HG02588 (cell line): ENCODE measurements at regions not wholly inside any gene's neighbourhood (a gene's known extent, or its start where the extent isn't known, plus 50 kb on each side); places are given as distances from the start of the nearest gene placed in this dataset.

Source experiments
- ATAC-seq: cut with Tn5 transposase; IDR thresholded peaks from one replicate; pipeline ENCODE4 v1.9.1; 2021; ENCODE audit warnings: mild to moderate bottlenecking, moderate library complexity; ENCODE audit not compliant: unreplicated experiment

GRCh38 chr1:62917314-62917713 is 133.4 kb downstream of the ATG4C start:
- ATAC-seq: no peak

- no peak for ATAC-seq
Measured at GRCh38 chr1:62917805-62918204, 133.9 kb downstream of the ATG4C start.

- ATAC-seq: no peak
Measured at GRCh38 chr1:62918700-62919099, 134.8 kb downstream of the ATG4C start.

- no peak for ATAC-seq
Measured at GRCh38 chr1:62922006-62922405, 138.1 kb downstream of the ATG4C start.

GRCh38 chr1:62924983-62925790 is 141.3 kb downstream of the ATG4C start:
- ATAC-seq: no peak

- no peak for ATAC-seq
Measured at GRCh38 chr1:62926681-62927252, 142.8 kb downstream of the ATG4C start.

- ATAC-seq: no peak
Measured at GRCh38 chr1:62928885-62929284, 145.0 kb downstream of the ATG4C start.

- no peak for ATAC-seq
Measured at GRCh38 chr1:62937634-62938296, 153.8 kb downstream of the ATG4C start.

- no peak for ATAC-seq
Measured at GRCh38 chr1:62941780-62942179, 157.8 kb downstream of the ATG4C start.

- ATAC-seq: no peak
Measured at GRCh38 chr1:62946511-62946910, 162.6 kb downstream of the ATG4C start.

- no peak for ATAC-seq
Measured at GRCh38 chr1:62951428-62951827, 167.5 kb downstream of the ATG4C start.

- no peak for ATAC-seq
Measured at GRCh38 chr1:62952596-62952995, 168.7 kb downstream of the ATG4C start.

- no peak for ATAC-seq
Measured at GRCh38 chr1:62953633-62954032, 169.7 kb downstream of the ATG4C start.

- ATAC-seq: no peak
Measured at GRCh38 chr1:62954758-62955157, 170.8 kb downstream of the ATG4C start.

- ATAC-seq: no peak
Measured at GRCh38 chr1:62955666-62956065, 171.7 kb downstream of the ATG4C start.

- ATAC-seq: no peak
Measured at GRCh38 chr1:62962014-62962812, 178.3 kb downstream of the ATG4C start.

GRCh38 chr1:62962901-62963776 is 179.2 kb downstream of the ATG4C start:
- ATAC-seq: no peak

- ATAC-seq: no peak
Measured at GRCh38 chr1:62964141-62964540, 180.2 kb downstream of the ATG4C start.

GRCh38 chr1:62967031-62967430 is 183.1 kb downstream of the ATG4C start:
- ATAC-seq: no peak

- ATAC-seq: no peak
Measured at GRCh38 chr1:62977366-62977765, 193.4 kb downstream of the ATG4C start.
